HG02981 (cell line): ENCODE measurements at regions not wholly inside any gene's neighbourhood (a gene's known extent, or its start where the extent isn't known, plus 50 kb on each side); places are given as distances from the start of the nearest gene placed in this dataset.

ENCODE experiments used
- ATAC-seq: cut with Tn5 transposase; IDR thresholded peaks from one replicate; pipeline ENCODE4 v1.9.1; 2021; ENCODE audit warnings: mild to moderate bottlenecking, moderate library complexity; ENCODE audit not compliant: unreplicated experiment

DNA sequence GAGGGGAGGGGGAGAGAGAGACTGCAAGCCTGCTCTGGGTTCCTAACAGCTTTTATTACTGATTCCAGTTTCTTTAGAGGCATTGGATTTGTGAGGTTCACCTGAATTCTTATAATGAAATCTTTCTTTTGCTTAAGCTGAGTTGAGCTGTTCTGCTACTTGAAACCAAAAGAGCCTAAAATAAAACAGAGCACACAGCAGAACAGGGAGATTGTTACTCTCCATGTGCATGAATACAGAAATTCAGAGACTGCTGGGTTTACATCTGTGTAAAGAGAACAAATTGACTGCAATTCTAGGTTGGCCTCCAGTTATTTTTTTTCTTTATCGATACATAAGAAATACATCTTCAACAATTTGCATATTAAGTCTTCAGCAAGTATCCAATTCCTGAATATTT lies 168.8 kb upstream of the NRIP1 start:
- ATAC-seq = no peak

DNA sequence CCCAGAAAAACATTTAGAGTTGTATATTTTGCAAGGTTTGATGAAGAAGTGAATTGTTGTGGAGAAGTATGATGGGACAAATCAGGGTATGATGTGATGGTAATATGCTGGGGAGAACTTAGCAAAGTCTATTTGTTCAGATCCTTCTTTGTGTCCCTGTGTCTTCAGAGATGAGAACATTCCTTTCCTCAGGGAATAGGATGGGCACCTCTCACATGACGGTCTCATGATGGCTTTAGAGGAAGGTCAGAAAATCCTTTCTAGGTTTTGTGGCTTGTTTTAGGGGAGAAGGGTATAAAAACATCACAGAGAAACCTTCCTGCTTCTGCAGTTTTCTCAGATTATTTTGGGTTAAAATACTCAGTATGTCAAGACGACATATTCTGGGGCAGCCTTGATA lies 171.3 kb upstream of the NRIP1 start:
- no peak for ATAC-seq

DNA sequence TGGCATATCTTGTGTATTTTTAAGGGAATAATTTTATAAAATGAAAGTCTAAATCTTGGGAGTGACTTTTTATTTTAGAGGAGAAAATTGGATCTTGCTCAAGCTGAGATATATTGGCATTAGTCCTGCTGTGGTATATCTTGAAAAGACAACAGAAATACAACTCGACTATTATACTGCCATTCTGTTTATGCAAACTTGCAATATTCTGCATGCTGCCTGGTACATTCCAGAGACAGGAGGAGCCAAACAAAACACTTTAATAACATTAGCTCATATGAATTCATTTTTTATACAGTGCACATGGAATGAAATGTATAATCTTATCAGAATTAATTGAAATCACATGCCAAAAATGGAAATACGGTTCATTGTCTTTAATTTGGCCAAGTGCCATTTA lies 176.0 kb upstream of the NRIP1 start:
- ATAC-seq = no peak

DNA sequence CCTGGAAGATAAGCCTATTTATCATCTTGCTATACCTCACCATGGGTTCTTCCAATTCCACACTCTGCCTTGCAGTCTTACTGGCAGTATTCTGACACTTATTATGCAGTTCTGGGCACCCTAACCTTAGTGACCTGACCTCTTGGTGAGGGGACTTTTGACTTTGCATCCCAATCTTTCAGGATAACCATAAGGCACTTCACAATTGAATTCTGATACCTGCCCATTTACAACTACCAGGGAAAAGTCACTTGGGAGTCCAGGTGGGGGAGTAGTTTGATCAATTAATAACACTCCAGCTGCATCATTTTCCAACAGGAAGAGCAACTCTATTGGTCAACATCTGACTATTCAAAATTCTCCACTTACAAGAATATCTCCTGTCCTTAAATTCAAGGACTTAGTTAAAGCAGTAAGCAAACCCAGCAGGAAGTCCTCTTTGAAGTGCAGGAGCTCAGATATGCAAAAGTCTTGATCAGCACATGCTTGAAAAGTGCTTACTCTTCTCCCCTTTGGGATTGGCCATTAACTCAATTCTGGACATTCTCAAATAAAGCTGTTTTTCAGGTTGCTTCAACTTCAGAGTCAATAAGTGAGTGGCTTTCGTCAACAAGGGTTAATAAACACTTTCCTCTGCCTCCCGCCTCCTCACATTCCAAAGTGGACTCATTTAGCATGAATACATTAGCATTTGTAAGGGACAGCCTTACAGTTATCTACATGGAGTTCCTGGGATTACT lies 177.4 kb upstream of the NRIP1 start:
- ATAC-seq = no peak

DNA sequence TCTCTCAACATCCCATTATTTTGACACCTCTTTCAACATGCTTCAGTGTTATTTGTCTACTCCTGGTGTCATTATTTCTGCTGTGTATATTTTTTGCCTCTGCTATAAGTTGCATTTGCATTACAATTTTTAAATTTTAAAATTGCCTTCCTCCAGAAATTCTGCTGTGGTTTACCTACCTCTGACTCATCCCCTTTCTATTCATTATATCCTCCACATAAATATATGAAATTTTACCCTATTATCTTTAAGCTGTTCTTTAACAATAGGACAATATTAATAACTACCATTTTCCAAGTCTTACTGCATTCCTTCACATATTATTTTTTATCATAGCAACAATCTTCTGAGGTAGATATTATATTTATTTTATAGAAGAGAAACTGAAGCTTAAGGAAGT lies 178.1 kb upstream of the NRIP1 start:
- ATAC-seq = no peak

DNA sequence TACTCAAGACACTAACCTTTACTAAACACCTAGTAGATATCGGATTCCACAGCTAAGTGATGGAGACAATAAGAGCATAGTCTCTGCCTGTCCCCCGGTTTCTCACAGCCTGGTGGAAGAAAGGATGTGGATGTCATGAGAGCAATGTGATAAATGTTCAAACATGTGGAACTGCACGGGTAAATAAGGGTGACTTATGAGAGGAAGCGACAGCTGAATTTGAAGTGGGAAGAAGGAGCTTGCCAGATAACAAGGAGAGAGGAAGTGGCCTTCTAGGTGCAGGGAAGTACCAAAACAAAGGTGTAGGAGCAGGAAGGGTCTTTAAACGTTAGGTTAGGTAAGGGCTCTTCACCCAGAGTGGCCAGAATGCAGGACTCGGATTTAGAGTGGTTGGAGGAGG lies 178.6 kb upstream of the NRIP1 start:
- no peak for ATAC-seq

DNA sequence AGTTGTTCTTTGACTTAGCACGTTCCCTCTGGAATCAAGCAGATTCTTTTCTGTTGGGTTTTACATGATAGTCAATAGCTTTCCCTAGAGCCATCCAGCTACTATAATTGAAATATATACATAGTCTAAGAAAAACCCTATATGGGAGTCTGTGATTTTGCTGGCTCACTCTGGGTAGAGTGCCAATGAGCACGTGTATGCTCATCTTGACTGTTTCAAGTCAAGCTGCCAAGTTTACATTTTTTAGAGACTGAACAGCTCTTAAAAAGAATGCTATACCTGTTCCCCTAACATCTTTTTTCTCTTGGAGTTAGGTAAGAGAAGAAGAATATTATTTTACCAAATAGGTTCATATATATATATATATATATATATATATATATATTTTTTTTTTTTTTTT lies 182.8 kb upstream of the NRIP1 start:
- ATAC-seq = no peak

DNA sequence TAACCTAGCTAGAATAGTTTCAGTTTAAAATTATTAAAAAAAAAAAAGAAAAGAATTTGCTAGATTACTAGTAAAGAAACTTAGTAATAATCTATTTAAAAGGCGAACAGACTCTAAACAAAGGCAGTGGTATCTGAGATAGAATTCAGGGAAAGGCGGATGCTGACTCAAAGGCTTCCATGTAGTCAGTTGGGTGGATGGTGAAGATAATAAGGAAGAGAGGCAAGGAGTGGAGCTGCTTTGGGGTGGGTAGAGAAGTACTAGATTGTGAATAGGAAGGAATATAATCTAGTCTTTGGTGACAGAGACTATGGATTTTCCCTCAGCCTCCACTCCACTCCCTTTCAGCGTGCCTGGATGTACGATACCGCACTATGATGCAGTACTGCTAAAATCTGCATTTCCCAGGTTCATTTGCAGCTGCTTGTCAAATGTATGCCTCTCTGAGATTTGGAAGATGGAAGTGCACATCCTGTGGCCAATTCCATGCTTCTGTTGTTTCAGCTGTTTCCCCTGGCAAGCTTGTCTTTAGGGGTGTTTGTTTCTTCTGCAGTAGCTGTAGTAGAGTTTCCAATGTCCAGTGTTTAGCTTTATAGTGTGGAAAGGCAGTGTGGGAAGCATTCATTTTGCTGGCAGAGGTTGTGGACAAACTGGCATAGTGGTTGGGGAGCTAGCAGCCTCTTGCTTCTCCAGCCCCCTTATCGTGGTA lies 184.6 kb upstream of the NRIP1 start:
- no peak for ATAC-seq

DNA sequence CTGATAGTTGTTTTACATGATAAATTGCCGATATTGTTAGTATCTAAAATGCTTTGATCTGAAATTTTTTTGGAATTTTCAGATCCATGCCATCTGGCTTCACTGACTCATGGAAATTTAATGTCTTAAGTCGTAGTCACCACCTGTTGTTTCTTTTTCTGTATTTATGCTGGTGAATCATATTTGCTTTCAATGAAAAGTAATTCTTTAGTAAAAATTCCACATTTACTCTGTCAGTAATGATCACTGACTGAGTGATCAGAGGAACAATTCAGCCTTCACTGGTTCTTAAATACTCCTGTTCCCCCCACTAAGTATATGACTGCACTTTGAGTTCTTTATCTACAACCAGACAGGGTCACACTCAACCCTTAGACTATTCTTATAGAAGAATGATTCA lies 185.6 kb upstream of the NRIP1 start:
- no peak for ATAC-seq

DNA sequence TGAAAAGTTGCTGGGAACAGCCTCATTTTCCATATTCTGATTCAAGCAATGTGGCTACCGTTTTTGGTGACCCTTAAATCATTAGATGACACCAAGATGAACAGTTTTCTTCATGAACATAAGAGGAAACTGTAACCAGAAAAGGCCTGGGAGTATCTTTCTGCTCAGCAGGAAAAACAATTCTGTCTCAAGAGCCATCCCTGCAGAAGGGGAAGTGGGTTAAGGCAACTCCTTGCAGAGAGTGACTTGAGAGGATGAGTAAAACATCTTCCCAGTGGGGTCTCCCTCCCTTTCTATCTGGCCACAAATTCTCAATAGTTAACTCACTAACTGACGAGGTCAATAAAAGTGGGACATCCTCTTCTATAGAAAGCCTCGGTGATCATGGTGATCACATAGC lies 187.6 kb upstream of the NRIP1 start:
- ATAC-seq = no peak

DNA sequence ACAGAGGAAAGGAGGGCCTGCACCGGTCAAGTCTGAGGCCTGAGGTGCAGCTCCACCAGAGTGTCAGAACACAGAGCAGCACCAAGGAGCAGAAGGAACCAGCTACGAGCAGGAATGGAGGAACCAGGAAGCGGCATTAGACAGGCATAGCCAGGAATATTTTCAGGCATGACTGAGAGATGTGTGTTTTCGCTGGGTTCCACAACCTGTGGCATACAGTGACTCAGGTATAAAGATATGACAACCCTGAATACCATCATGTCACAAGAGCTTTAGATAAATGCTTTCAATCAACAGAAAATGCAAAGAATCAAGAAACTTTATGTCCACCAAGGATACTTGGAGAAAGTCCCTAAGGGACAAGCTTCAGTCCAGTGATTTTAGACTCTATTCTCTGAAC lies 189.3 kb upstream of the NRIP1 start:
- ATAC-seq = no peak

DNA sequence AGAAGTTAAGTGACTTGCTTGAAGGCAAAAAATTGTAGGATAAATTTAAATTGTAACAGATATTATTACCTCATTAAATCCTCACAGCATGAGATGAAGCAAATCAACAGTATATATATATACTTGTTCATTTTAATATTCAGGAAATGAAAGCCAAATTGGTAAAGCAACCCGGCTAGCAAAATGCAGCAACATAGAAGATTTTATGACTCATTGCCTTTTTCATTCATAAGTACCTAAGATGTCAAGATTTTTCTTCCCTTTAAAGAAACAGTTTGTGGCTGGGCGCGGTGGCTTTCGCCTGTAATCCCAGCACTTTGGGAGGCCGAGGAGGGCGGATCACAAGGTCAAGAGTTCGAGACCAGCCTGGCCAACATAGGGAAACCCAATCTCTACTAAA lies 190.5 kb upstream of the NRIP1 start:
- ATAC-seq = no peak

DNA sequence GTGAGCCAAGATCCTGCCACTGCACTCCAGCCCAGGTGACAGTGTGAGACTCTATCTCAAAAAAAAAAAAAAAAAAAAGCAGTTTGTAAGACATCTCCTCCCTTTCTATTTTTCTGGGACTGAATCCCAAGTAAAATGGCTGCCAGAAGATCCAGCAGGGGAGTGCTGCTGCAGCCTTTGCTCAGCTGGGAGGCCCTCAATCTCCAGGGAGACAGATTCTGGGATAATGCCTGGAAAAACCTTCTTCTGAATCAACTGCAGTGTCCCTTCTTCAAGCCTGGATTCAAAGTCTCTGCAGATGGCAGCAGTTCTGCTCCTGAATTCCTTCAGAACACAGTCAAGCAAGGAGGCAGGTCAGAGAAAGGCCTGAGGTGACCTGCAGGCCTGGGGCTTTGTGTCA lies 191.0 kb upstream of the NRIP1 start:
- no peak for ATAC-seq

DNA sequence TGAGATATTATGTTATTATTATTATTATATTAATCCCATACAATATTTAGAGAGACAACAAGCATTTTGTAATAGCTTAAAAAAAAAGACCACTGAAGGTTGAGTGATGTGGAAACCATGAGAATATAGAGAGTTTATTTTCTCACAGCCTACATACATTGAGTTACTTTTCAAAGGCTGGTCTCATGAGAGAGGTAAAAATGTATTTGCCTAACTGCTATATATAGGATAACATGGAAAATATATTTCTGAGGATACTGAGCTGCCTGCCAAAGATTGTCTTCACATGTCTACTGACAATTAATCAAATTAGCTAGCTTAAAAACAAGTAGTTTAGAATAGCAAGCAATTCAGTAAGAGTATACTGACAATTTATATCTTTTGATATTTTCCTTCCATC lies 192.2 kb upstream of the NRIP1 start:
- ATAC-seq = no peak

DNA sequence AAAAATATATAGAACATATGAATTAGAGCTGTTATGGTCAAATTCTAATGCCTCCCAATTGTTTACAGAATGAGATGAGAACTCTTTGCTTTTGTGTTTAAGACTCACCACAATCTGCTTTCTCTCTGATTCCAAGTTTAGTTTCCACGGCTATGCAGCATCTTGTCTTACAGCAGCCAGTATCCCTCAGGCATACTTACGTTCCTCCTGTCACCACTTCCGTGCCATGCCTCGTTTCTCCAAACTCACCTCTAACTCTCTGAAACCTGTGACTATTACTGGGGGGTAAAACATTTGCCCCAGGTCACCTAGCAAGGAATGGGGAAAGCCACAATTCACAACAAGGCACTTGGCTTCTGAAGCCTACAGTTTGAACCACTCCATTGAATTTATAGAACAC lies 192.8 kb upstream of the NRIP1 start:
- ATAC-seq = no peak

DNA sequence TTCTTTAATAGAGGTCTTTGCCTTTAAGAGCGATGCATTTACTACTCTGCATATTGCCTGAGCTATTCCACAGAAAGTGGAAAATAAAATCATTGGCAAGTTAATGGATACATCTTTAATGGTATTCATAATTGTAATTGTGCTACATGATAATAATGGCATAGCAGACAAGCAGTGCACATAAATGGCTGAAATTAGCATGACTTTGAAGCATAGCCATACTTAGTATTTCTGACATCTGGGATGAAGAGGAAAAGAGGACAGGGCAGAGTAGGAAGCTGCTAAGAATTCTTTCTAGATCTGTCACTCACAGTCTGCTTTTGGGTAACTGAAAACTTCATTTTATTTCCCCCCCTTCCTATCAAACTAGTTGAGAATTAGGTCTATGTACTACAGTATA lies 195.0 kb upstream of the NRIP1 start:
- no peak for ATAC-seq

DNA sequence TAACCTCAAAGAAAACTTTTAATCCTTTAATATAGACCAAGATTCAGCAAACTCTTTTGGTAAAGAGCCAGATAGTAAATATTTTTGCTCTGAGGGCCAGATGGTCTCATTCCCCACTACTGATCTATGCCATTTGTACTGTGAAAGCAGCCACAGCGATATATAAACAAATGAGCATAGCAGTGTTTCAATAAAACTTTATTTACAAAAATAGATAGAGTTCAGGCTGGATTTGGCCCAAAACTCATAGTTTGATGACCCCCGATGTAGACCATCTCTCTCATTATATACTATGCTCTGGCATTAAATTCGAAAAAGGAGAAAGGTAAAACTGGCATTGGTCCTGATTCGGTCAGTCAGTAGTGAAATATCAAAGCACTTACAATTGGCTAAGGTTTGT lies 195.8 kb upstream of the NRIP1 start:
- no peak for ATAC-seq

DNA sequence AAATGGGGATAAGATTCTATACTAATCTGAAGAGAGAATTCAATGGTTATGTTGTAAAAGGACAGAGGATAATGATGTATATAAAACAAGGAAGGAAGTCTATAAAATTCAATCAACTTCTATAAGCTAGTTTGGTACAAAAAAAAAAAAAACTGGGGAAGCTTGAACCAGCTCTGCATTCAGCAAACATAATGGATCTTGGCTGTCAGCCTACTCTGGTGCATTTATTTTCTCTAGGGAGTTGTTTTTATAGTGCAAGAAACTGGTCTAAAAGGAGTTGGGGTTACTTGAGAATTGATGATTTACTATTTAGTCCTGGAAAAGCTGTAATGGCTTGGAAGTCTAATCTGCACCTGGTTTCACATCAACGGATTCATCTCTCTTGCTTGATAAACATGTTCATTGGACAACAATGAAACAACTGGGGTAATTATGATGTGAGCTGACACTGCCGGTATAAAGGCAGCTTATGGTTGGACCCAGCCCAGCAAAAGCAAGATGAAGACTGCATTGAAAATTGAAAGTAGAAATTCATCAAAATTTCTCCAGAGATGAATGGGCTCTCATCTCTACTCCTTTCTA lies 199.4 kb upstream of the NRIP1 start:
- no peak for ATAC-seq

DNA sequence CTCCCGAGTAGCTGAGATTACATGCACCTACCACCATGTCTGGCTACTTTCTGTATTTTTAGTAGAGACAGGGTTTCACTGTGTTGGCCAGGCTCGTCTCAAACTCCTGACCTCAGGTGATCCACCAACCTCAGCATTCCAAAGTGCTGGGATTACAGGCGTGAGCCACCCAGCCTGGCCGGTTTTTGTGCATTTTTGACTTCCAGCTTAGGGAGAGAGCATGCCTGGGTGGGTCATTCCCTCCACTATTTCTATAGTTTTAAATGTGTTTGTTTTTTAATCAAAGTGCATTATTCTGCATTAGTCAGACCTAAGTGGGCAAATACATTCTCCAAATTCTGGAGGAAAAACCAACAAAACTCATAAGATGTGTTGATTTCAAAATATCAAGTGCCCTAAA lies 207.4 kb upstream of the NRIP1 start:
- ATAC-seq = no peak

DNA sequence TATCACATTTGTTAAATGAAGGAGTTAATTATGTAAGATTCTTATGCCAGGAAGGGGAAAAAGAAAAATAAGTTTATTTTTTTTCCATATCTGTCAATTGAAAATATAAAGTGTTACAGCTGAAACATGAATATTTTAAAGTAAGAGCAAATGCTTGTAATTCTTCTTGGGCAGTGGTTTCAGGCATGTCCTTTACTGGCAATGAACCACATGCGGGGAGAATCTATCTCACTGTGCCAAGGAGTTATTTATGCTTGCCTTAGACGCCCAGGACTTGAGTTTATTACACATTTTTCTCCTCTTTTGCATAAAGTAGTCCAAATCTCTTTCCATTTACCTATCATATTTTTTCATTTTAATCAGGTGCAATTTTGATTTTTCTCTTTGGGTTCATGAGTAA lies 207.8 kb upstream of the NRIP1 start:
- no peak for ATAC-seq

DNA sequence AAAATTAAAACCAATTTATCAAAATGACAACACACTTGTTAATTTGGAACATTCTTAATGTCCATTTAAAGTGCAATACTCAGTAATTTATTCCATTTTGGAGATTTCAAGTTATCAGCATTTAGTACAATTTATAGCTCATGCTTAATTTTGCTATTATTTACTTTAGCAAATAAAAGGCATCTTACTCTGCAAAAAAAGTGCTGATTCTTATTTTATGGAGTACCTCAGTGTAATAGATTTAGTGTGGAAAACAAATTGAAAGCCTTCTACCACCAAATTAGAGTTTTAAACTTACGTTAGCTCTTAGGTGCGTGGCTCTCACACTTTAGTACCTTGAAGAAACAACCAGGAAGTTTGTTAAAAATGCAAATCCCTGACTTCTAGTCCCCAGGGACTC lies 208.4 kb upstream of the NRIP1 start:
- no peak for ATAC-seq

DNA sequence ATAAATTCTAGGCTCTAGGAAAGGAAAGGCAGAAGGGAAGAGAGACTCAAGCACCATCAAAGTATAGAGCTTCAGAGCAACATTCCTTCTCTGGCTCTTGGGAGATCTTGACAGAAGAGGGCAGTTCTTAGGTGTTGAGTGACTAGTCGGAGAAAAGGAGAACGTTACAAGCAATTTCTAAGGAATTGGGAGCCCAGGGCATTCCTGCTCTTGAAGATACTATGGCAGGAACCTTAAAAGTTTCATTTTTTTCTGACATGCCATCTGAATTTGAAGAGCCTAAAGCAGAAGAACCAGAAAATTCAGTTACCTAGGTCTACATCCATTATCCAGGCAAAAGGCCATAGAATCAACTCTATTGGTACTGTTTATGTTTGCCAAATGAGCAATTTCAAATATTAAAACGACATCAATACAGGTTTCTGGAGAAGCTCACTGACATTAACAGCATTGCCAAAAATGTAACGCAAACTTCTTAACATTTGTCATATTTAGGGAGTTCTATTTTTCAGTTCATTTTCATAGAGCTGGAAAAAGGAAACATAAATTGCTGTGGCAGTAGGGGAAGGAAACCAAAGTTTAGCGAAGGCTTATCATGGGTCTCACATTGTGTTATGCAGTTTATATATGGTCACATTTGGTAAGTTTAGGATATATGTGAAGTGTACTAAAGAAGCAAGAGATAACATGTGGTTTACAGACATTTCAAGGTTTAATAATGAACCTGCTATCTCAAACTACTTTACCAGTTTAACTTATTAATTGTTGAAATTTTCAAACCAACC lies 210.1 kb upstream of the NRIP1 start:
- no peak for ATAC-seq
